Tibial nerve (tissue), 4 donors: ENCODE measurements at regions not wholly inside any gene's neighbourhood (a gene's known extent, or its start where the extent isn't known, plus 50 kb on each side); places are given as distances from the start of the nearest gene placed in this dataset.
"Not testable (repeated sequence)": the region's sequence is repeated elsewhere in the genome, so short reads cannot be mapped to it uniquely, and the experiment has no call there.

Experiments
- DNase-seq, 2 donors: peaks; one replicate each; pipeline ENCODE4 v3.0.0-alpha.2; 2019; ENCODE audit warnings: low spot score in 2 of 2
- H3K27ac ChIP-seq, 4 donors: fragments of 200-600 bp; sonication (generic) in 3 of 4; one replicate each; pipeline ENCODE4 v1.5.1; 2017 to 2019; ENCODE audit warnings: mild to moderate bottlenecking in 1 of 4
- H3K27me3 ChIP-seq, 2 donors: fragments of 200-600 bp; sonication (generic) in 1 of 2; one replicate each; pipeline versions ENCODE4 v1.5.1 to v1.6.0; 2017 to 2019
- H3K36me3 ChIP-seq, 3 donors: fragments of 200-600 bp; sonication (generic); one replicate each; pipeline ENCODE4 v1.5.1; 2018 to 2019
- H3K4me1 ChIP-seq, 4 donors: fragments of 200-600 bp; sonication (generic) in 3 of 4; one replicate each; pipeline ENCODE4 v1.5.1; 2017 to 2019
- H3K4me3 ChIP-seq, 4 donors: fragments of 200-600 bp; sonication (generic) in 3 of 4; one replicate each; pipeline ENCODE4 v1.5.1; 2017 to 2019; ENCODE audit warnings: mild to moderate bottlenecking in 1 of 4, moderate library complexity in 1 of 4
- H3K9me3 ChIP-seq, 4 donors: fragments of 200-600 bp; sonication (generic) in 3 of 4; one replicate each; pipeline ENCODE4 v1.5.1; 2017 to 2019
- WGBS, 2 donors: methylation state at CpG; one replicate each; pipeline ENCODE4 v1.1.5; 2018; 5-methylcytosine and 5-hydroxymethylcytosine counted together

GRCh38 chr2:87284471-87284772, 262.8 kb upstream of the PLGLB1 start:
- not testable (repeated sequence) for H3K27me3 ChIP-seq, H3K27ac ChIP-seq, H3K9me3 ChIP-seq, H3K4me3 ChIP-seq, DNase-seq, H3K4me1 ChIP-seq, H3K36me3 ChIP-seq
- no CpG with 5 or more reads among the region's 9 CpGs for WGBS, 2 donors

GRCh38 chr2:87285139-87285538, 263.5 kb upstream of the PLGLB1 start:
- H3K4me1 ChIP-seq, DNase-seq, H3K27me3 ChIP-seq, H3K36me3 ChIP-seq, H3K4me3 ChIP-seq, H3K9me3 ChIP-seq, H3K27ac ChIP-seq: not testable (repeated sequence)
- 82 to 88% methylated on average over 4 of the region's 4 CpGs for WGBS, 2 donors

- 22 to 37% methylated on average over 4 to 5 of the region's 7 CpGs for WGBS, 2 donors
- not testable (repeated sequence) for H3K4me1 ChIP-seq, H3K27ac ChIP-seq, H3K27me3 ChIP-seq, H3K4me3 ChIP-seq, H3K36me3 ChIP-seq, H3K9me3 ChIP-seq, DNase-seq
These were observed 269.1 kb upstream of the PLGLB1 start for GRCh38 chr2:87290566-87291307.

GRCh38 chr2:87291400-87292200, 270.0 kb upstream of the PLGLB1 start:
- H3K4me1 ChIP-seq, H3K27ac ChIP-seq, H3K4me3 ChIP-seq, H3K27me3 ChIP-seq, H3K9me3 ChIP-seq, H3K36me3 ChIP-seq, DNase-seq: not testable (repeated sequence)
- WGBS, 2 donors: 78 to 81% methylated on average over 6 of the region's 7 CpGs

GRCh38 chr2:87293931-87294594, 272.4 kb upstream of the PLGLB1 start:
- not testable (repeated sequence) for H3K36me3 ChIP-seq, DNase-seq, H3K27ac ChIP-seq, H3K4me3 ChIP-seq, H3K9me3 ChIP-seq, H3K4me1 ChIP-seq, H3K27me3 ChIP-seq
- 96 to 100% methylated on average over 2 of the region's 2 CpGs for WGBS, 2 donors

GRCh38 chr2:87295135-87295534, 273.5 kb upstream of the PLGLB1 start:
- H3K27me3 ChIP-seq, DNase-seq, H3K36me3 ChIP-seq, H3K4me1 ChIP-seq, H3K9me3 ChIP-seq, H3K27ac ChIP-seq, H3K4me3 ChIP-seq: not testable (repeated sequence)
- 39 to 60% methylated on average over 3 to 4 of the region's 6 CpGs for WGBS, 2 donors

DNA sequence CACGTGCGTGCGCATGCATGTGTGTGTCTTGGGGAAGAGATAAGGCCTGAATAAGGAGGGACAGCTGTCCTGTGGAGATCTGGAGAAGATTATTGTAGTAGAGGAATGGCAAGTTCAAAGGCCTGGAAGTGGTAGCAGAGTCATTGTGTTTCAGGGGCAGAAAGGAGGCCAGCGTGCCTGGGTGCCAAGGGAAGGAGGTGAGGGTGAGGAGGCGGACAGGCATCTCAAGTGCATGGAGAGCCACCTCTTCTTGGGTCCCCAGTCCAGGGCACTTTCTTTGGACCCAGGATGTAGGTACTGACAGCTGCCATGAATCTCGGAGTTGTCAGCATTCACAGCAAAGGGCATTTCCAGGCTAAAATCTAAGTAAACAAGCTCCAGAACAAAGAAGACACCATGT, 279.7 kb upstream of the PLGLB1 start:
- not testable (repeated sequence) for DNase-seq
- 86 to 92% methylated on average over 6 of the region's 6 CpGs for WGBS, 2 donors

GRCh38 chr2:87301871-87302270, 280.2 kb upstream of the PLGLB1 start:
- H3K4me3 ChIP-seq, H3K4me1 ChIP-seq, H3K9me3 ChIP-seq, H3K27ac ChIP-seq, H3K27me3 ChIP-seq, H3K36me3 ChIP-seq, DNase-seq: not testable (repeated sequence)
- WGBS, 2 donors: 67 to 71% methylated on average over 1 to 2 of the region's 2 CpGs

More for the DNA sequence above, 279.7 kb upstream of the PLGLB1 start:
- H3K4me1 ChIP-seq, H3K36me3 ChIP-seq, H3K4me3 ChIP-seq, H3K9me3 ChIP-seq, H3K27ac ChIP-seq, H3K27me3 ChIP-seq: not testable (repeated sequence)

GRCh38 chr2:87308621-87309020, 287.0 kb upstream of the PLGLB1 start:
- H3K27ac ChIP-seq, H3K9me3 ChIP-seq, H3K4me3 ChIP-seq, H3K4me1 ChIP-seq, DNase-seq, H3K36me3 ChIP-seq, H3K27me3 ChIP-seq: not testable (repeated sequence)
- WGBS, 2 donors: no CpG with 5 or more reads among the region's 7 CpGs

- H3K4me1 ChIP-seq, H3K27ac ChIP-seq, H3K9me3 ChIP-seq, H3K27me3 ChIP-seq, DNase-seq, H3K36me3 ChIP-seq, H3K4me3 ChIP-seq: not testable (repeated sequence)
- WGBS, 2 donors: 29% methylated on average over 1 of the region's 3 CpGs
These were observed 288.1 kb upstream of the PLGLB1 start for GRCh38 chr2:87309785-87310184.

DNA sequence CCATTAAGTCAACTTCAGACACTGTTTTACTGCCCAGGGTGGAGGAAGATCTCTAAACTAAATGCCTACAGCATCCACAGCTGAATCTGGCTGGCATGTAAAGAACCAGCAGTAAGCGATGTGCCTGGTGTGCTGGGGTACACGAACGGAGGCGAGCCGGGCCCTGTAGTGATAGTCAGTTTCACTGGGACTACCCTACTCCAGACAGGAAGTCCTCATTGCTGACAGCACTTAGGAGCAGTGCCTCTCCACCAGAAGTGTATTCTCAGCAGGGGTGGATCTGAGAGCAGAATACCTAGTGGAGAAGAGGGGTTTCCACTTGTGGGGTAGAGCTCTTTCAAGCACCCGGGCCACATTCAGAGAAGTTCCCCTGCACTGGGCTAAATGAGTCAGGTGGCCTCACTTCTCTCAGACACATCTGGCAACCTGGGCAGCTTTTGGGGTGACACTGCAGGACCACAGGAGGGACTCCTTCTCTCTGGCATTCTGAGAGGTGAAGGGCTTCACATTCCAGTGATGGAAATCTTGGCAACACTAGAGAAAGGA, 290.3 kb upstream of the PLGLB1 start:
- H3K36me3 ChIP-seq, H3K4me1 ChIP-seq, H3K4me3 ChIP-seq, H3K9me3 ChIP-seq, DNase-seq, H3K27ac ChIP-seq, H3K27me3 ChIP-seq: not testable (repeated sequence)
- no CpG with 5 or more reads among the region's 6 CpGs for WGBS, 2 donors

DNA sequence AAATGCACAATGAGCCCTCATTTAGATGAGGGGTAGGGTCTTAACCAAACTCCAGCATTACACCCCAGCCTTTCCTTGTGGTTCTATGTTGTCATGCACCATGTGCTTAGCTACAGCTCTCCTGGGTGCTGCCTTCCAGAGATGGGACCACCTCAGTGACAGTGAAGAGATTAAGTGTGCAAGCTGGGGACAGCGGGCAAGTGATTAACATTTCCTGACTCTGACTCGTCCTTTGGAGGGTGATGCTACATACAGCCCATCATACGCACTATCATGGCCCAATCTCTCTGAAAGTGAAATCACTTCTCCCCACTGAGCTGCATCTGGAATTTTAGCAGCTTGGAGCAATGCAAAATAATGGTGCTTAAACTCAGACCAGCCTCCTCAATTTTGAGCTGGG, 293.0 kb upstream of the PLGLB1 start:
- not testable (repeated sequence) for H3K36me3 ChIP-seq, H3K4me1 ChIP-seq, H3K27me3 ChIP-seq, H3K4me3 ChIP-seq, DNase-seq, H3K27ac ChIP-seq, H3K9me3 ChIP-seq
- WGBS, 2 donors: 90% methylated on average over 2 of the region's 3 CpGs; no CpG with 5 or more reads in 1 of the 2 donors

DNA sequence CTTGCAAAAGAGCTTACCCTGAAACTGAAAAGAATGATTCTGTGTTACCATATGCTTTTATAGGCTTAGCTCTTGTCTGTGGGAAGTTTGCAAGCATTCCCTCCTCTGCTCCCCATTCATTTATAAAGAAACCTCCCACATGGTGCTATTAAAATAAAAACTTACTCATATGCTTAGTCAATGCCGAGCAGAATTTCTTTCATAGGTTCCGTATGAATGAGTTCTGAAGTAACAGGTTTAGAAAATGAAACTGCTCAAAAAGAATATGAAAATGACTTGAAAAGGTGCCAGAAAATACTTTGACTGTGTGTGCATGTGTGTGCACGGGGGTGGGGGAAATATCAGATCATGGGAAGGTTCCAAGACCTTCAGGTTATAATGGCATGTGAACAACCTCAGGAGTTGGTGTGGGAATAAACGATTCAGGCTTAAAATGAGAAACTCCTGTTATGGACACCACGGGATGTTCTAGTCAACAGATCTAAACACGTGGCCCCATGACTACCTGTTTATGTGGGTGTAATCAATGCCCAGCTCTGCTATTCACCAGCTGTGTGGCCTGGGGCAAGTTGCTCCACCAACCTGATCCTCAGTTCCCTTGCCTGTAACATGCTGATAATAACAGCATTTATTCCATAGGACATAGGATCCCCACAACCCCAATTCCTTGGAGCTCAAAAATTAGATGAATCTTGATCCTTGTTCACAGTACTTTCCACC, 293.7 kb upstream of the PLGLB1 start:
- H3K36me3 ChIP-seq, H3K27ac ChIP-seq, H3K27me3 ChIP-seq, DNase-seq, H3K9me3 ChIP-seq, H3K4me3 ChIP-seq, H3K4me1 ChIP-seq: not testable (repeated sequence)
- WGBS, 2 donors: 19 to 21% methylated on average over 2 of the region's 6 CpGs
